HL-60/S4 treated with phorbol 12-myristate 13-acetate at 8.2 ng/mL for 4 days and 3 days (cell line): ENCODE measurements at regions not wholly inside any gene's neighbourhood (a gene's known extent, or its start where the extent isn't known, plus 50 kb on each side); places are given as distances from the start of the nearest gene placed in this dataset.

ENCODE experiments used
- in situ Hi-C: fragments of 300-500 bp; cut with MboI; formaldehyde crosslinking; loops from 2 replicates; pipeline ENCODE4 v1.15.0; 2022; ENCODE audit warnings: low sequenced_read_pairs

- in situ Hi-C loops: no loop called here
These were observed 201.2 kb upstream of the NFE2L3 start for GRCh38 chr7:25950488-25951413.

- in situ Hi-C loops: no loop called here
These were observed 200.4 kb upstream of the NFE2L3 start for GRCh38 chr7:25951414-25952260.

GRCh38 chr7:25952261-25953057 lies 199.5 kb upstream of the NFE2L3 start:
- in situ Hi-C loops: no loop called here

GRCh38 chr7:25953859-25954258 lies 198.1 kb upstream of the NFE2L3 start:
- in situ Hi-C loops: no loop called here

GRCh38 chr7:25954395-25954794 lies 197.6 kb upstream of the NFE2L3 start:
- in situ Hi-C loops: no loop called here

GRCh38 chr7:25959168-25959734 lies 192.7 kb upstream of the NFE2L3 start:
- in situ Hi-C loops: no loop called here

- in situ Hi-C loops: no loop called here
These were observed 188.3 kb upstream of the NFE2L3 start for GRCh38 chr7:25963733-25964132.

- in situ Hi-C loops: no loop called here
These were observed 187.5 kb upstream of the NFE2L3 start for GRCh38 chr7:25964483-25964991.

- in situ Hi-C loops: no loop called here
These were observed 186.4 kb upstream of the NFE2L3 start for GRCh38 chr7:25965405-25966123.

GRCh38 chr7:25966469-25966868 lies 185.5 kb upstream of the NFE2L3 start:
- in situ Hi-C loops: no loop called here

- in situ Hi-C loops: no loop called here
These were observed 184.5 kb upstream of the NFE2L3 start for GRCh38 chr7:25967278-25968204.

GRCh38 chr7:25968205-25968993 lies 183.6 kb upstream of the NFE2L3 start:
- in situ Hi-C loops: no loop called here

GRCh38 chr7:25970356-25970755 lies 181.6 kb upstream of the NFE2L3 start:
- in situ Hi-C loops: no loop called here

GRCh38 chr7:25970911-25971310 lies 181.1 kb upstream of the NFE2L3 start:
- in situ Hi-C loops: no loop called here

- in situ Hi-C loops: no loop called here
These were observed 175.4 kb upstream of the NFE2L3 start for GRCh38 chr7:25976630-25977029.

- in situ Hi-C loops: no loop called here
These were observed 173.5 kb upstream of the NFE2L3 start for GRCh38 chr7:25978466-25978865.

- in situ Hi-C loops: no loop called here
These were observed 172.4 kb upstream of the NFE2L3 start for GRCh38 chr7:25979605-25980004.

- in situ Hi-C loops: no loop called here
These were observed 169.3 kb upstream of the NFE2L3 start for GRCh38 chr7:25982684-25983083.
